A549 (cell line): ENCODE measurements at regions not wholly inside any gene's neighbourhood (a gene's known extent, or its start where the extent isn't known, plus 50 kb on each side); places are given as distances from the start of the nearest gene placed in this dataset.

Experiments used
- ATAC-seq, 2 experiments: fragments of 200-7000 bp in 1 of 2; fragments of >200 bp in 1 of 2; cut with Nextera tagmentation in 1 of 2; cut with Tn5 transposase in 1 of 2; 3 replicates each; pipeline versions ENCODE4 v1.8.0 to v1.9.1; 2018 to 2020; ENCODE audit warnings: mild to moderate bottlenecking in 1 of 2, moderate library complexity in 1 of 2
- CTCF ChIA-PET: fragments of 300-600 bp; sonication (Branson Sonifier 250); formaldehyde crosslinking; extraction: SDS; loops from one replicate; lab custom pipeline; 2021; ENCODE audit warnings: antibody characterized with exemption, inconsistent platforms; lab: Yijun Ruan, JAX
- POLR2A ChIA-PET: fragments of 350-600 bp; formaldehyde crosslinking; extraction: SDS; loops from one replicate; lab custom pipeline; 2021; ENCODE audit warnings: antibody characterized with exemption, inconsistent platforms; lab: Yijun Ruan, JAX
- DNase-seq, 2 experiments: peaks; one replicate each; pipeline versions ENCODE4 v3.0.0 to v3.0.0-alpha.2; 2011 to 2016; ENCODE audit warnings: low read depth in 1 of 2, low spot score in 1 of 2
- FAIRE-seq: peaks from 2 replicates; lab custom pipeline; 2011; peaks lifted over from hg19 to GRCh38; lab: Jason Lieb, UNC
- H3K27ac ChIP-seq, 2 experiments: fragments of >200 bp; sonication (Bioruptor Twin); formaldehyde crosslinking; 3 replicates each; pipeline ENCODE4 v1.5.1; 2016 to 2017
- H3K4me1 ChIP-seq: fragments of >200 bp; sonication (Bioruptor Twin); formaldehyde crosslinking; 3 replicates; pipeline ENCODE4 v1.6.1; 2016
- H3K4me2 ChIP-seq: fragments of >200 bp; sonication (Bioruptor Twin); formaldehyde crosslinking; 3 replicates; pipeline ENCODE4 v1.6.1; 2016
- H3K4me3 ChIP-seq: fragments of >200 bp; sonication (Bioruptor Twin); formaldehyde crosslinking; 3 replicates; pipeline ENCODE4 v1.5.1; 2016
- H3K9me3 ChIP-seq: fragments of >200 bp; sonication (Bioruptor Twin); formaldehyde crosslinking; 3 replicates; pipeline ENCODE4 v1.6.1; 2016
- BHLHE40 ChIP-seq: IDR thresholded peaks from 2 replicates; pipeline ENCODE4 v1.6.1; 2012; ENCODE audit warnings: low read depth, low read length, inconsistent platforms
- CEBPB ChIP-seq, 2 experiments: fragments of >200 bp in 1 of 2; sonication (Bioruptor Twin) in 1 of 2; formaldehyde crosslinking in 1 of 2; IDR thresholded peaks; 2 replicates each; pipeline ENCODE4 v1.6.1; 2012 to 2016
- CTCF ChIP-seq: fragments of >200 bp; sonication (Bioruptor Twin); formaldehyde crosslinking; IDR thresholded peaks from 3 replicates; pipeline ENCODE4 v1.5.1; 2016
- EHF ChIP-seq: fragments of 250-450 bp; sonication (Bioruptor Pico); IDR thresholded peaks from 2 replicates; pipeline ENCODE4 v1.5.0; 2020; ENCODE audit warnings: mild to moderate bottlenecking
- EP300 ChIP-seq, 2 experiments: fragments of >200 bp; sonication (Bioruptor Twin); formaldehyde crosslinking; IDR thresholded peaks; 2 replicates in 1 of 2; 3 replicates in 1 of 2; pipeline ENCODE4 v1.6.1; 2016 to 2017
- FOSB ChIP-seq: fragments of 250-450 bp; sonication (Bioruptor Pico); IDR thresholded peaks from 2 replicates; pipeline ENCODE4 v1.5.0; 2020; ENCODE audit warnings: mild to moderate bottlenecking, moderate library complexity
- HDAC2 ChIP-seq: fragments of 200-600 bp; sonication (generic); IDR thresholded peaks from 2 replicates; pipeline ENCODE4 v1.6.1; 2016
- HOXA7 ChIP-seq: fragments of 250-450 bp; sonication (Bioruptor Pico); IDR thresholded peaks from 2 replicates; pipeline ENCODE4 v1.5.0; 2020; ENCODE audit warnings: mild to moderate bottlenecking, moderate library complexity
- JUN ChIP-seq, 2 experiments: fragments of >200 bp; sonication (Bioruptor Twin); formaldehyde crosslinking; IDR thresholded peaks; 2 replicates in 1 of 2; 3 replicates in 1 of 2; pipeline ENCODE4 v1.6.1; 2016 to 2017
- JUNB ChIP-seq: fragments of >200 bp; sonication (Bioruptor Twin); formaldehyde crosslinking; IDR thresholded peaks from 2 replicates; pipeline ENCODE4 v1.6.1; 2016
- KDM1A ChIP-seq: fragments of 200-600 bp; sonication (generic); IDR thresholded peaks from 2 replicates; pipeline ENCODE4 v1.6.1; 2016; ENCODE audit warnings: low read depth, mild to moderate bottlenecking
- MAZ ChIP-seq: fragments of 150-350 bp; IDR thresholded peaks from 2 replicates; pipeline ENCODE4 v1.6.1; 2014; ENCODE audit warnings: antibody characterized with exemption, low read depth, low read length, borderline replicate concordance
- MYC ChIP-seq: IDR thresholded peaks from 2 replicates; pipeline ENCODE4 v1.6.1; 2012; ENCODE audit warnings: mild to moderate bottlenecking, inconsistent platforms, low read length, improper control_type of control experiment, borderline replicate concordance
- POLR2AphosphoS2 ChIP-seq: conservative IDR thresholded peaks from 2 replicates; pipeline ENCODE4 v1.6.1; 2012; ENCODE audit warnings: low read length, improper control_type of control experiment, inconsistent platforms
- RAD21 ChIP-seq, 2 experiments: fragments of >200 bp in 1 of 2; sonication (Bioruptor Twin) in 1 of 2; formaldehyde crosslinking in 1 of 2; IDR thresholded peaks in 1 of 2; conservative IDR thresholded peaks in 1 of 2; 2 replicates in 1 of 2; 3 replicates in 1 of 2; pipeline ENCODE4 v1.6.1; 2012 to 2018; ENCODE audit warnings: inconsistent platforms in 1 of 2
- RFX5 ChIP-seq: fragments of 450-650 bp; IDR thresholded peaks from 2 replicates; pipeline ENCODE4 v1.7.1; 2014; ENCODE audit warnings: antibody characterized with exemption, mild to moderate bottlenecking, moderate library complexity
- SMC3 ChIP-seq: fragments of >200 bp; sonication (Bioruptor Twin); formaldehyde crosslinking; IDR thresholded peaks from 3 replicates; pipeline ENCODE4 v1.6.1; 2018; ENCODE audit warnings: inconsistent platforms
- SREBF2 ChIP-seq: fragments of 450-650 bp; IDR thresholded peaks from 2 replicates; pipeline ENCODE4 v1.6.1; 2014; ENCODE audit warnings: mild to moderate bottlenecking, moderate library complexity
- TFCP2L1 ChIP-seq: fragments of 250-450 bp; sonication (Bioruptor Pico); IDR thresholded peaks from 2 replicates; pipeline ENCODE4 v1.5.0; 2021; ENCODE audit warnings: mild to moderate bottlenecking
- TP53 ChIP-seq: fragments of 250-450 bp; sonication (Bioruptor Pico); IDR thresholded peaks from 2 replicates; pipeline ENCODE4 v1.5.0; 2021; ENCODE audit warnings: mild to moderate bottlenecking, moderate library complexity
- USF2 ChIP-seq: fragments of 450-650 bp; IDR thresholded peaks from 2 replicates; pipeline ENCODE4 v1.6.1; 2014; ENCODE audit warnings: antibody characterized with exemption
- WGBS: methylation state at CpG from one replicate; pipeline ENCODE4 v1.1.6; 2017; ENCODE audit errors: missing lambda C conversion rate; 5-methylcytosine and 5-hydroxymethylcytosine counted together
- TF ChIP-seq, protein P1 (sequence below): fragments of 200-600 bp; sonication (generic); IDR thresholded peaks from 2 replicates; pipeline ENCODE4 v1.6.1; 2016; ENCODE audit warnings: antibody characterized with exemption, mild to moderate bottlenecking, moderate library complexity
- TF ChIP-seq, protein P2 (sequence below): IDR thresholded peaks from 2 replicates; pipeline ENCODE4 v1.6.1; 2012
- TF ChIP-seq, protein P3 (sequence below): IDR thresholded peaks from 2 replicates; pipeline ENCODE4 v1.6.1; 2012; ENCODE audit warnings: low read depth, borderline replicate concordance

- ChIA-PET POLR2A (no interaction called here), CTCF (no interaction called here)
- FAIRE-seq (no peak), ATAC-seq (no peak), DNase-seq (no peak)
- no peaks in the 10 kb centered on the region for H3K4me1 ChIP-seq
- no peak overlapping the region for H3K4me3 ChIP-seq
- TF ChIP-seq MYC (no peak), BHLHE40 (no peak), POLR2AphosphoS2 (no peak), SMC3 (no peak), EHF (CRISPR knock-in tag) (no peak), HDAC2 (no peak), JUN (IDR thresholded peaks at IDR 0.05) (no peak), SREBF2 (no peak), RAD21 (conservative IDR thresholded peaks at IDR 0.05 in 1 of 2, IDR thresholded peaks at IDR 0.05 in 1 of 2) (no peak), HOXA7 (CRISPR knock-in tag) (no peak), TFCP2L1 (CRISPR knock-in tag) (no peak), JUNB (no peak), EP300 (IDR thresholded peaks at IDR 0.05) (no peak), TP53 (CRISPR knock-in tag) (no peak), USF2 (no peak), CEBPB (IDR thresholded peaks at IDR 0.05) (no peak), CTCF (no peak)
- TF ChIP-seq, protein P1, sequence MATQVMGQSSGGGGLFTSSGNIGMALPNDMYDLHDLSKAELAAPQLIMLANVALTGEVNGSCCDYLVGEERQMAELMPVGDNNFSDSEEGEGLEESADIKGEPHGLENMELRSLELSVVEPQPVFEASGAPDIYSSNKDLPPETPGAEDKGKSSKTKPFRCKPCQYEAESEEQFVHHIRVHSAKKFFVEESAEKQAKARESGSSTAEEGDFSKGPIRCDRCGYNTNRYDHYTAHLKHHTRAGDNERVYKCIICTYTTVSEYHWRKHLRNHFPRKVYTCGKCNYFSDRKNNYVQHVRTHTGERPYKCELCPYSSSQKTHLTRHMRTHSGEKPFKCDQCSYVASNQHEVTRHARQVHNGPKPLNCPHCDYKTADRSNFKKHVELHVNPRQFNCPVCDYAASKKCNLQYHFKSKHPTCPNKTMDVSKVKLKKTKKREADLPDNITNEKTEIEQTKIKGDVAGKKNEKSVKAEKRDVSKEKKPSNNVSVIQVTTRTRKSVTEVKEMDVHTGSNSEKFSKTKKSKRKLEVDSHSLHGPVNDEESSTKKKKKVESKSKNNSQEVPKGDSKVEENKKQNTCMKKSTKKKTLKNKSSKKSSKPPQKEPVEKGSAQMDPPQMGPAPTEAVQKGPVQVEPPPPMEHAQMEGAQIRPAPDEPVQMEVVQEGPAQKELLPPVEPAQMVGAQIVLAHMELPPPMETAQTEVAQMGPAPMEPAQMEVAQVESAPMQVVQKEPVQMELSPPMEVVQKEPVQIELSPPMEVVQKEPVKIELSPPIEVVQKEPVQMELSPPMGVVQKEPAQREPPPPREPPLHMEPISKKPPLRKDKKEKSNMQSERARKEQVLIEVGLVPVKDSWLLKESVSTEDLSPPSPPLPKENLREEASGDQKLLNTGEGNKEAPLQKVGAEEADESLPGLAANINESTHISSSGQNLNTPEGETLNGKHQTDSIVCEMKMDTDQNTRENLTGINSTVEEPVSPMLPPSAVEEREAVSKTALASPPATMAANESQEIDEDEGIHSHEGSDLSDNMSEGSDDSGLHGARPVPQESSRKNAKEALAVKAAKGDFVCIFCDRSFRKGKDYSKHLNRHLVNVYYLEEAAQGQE: no peak
- TF ChIP-seq, protein P2, sequence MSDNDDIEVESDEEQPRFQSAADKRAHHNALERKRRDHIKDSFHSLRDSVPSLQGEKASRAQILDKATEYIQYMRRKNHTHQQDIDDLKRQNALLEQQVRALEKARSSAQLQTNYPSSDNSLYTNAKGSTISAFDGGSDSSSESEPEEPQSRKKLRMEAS: no peak
- TF ChIP-seq, protein P3, sequence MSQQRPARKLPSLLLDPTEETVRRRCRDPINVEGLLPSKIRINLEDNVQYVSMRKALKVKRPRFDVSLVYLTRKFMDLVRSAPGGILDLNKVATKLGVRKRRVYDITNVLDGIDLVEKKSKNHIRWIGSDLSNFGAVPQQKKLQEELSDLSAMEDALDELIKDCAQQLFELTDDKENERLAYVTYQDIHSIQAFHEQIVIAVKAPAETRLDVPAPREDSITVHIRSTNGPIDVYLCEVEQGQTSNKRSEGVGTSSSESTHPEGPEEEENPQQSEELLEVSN: no peak
- WGBS: 6% methylated on average over 1 of the region's 1 CpG
- H3K4me2 ChIP-seq: no peak overlapping the region
- H3K27ac ChIP-seq: no peak overlapping the region
- H3K9me3 ChIP-seq: no peaks in the 10 kb centered on the region
Measured at GRCh38 chr2:167712275-167712674, 535.1 kb downstream of the STK39 start.

DNA sequence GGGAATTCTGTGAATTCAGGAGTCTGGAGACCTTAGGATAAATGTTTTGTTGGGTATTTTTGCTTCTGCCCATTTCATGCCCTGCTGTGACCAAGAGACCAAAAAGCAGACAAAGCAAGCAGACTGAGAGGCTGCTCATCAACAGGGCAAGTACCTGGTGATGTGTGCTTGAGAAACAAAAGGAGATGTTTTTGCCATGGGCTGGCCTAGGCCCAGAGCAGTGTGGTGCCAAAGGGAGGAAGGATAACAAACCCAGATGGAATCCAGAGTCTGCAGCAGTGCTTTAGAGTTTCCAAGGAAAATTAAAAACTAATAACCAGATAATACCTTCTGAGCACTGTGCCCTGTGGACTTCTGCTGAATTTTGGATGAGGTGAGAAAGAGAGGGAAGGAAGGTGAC, 538.4 kb downstream of the STK39 start:
- no peak for DNase-seq
- Histone ChIP-seq H3K9me3 (no peaks in the 10 kb centered on the region), H3K4me2 (no peak overlapping the region), H3K4me1 (no peaks in the 10 kb centered on the region), H3K27ac (no peak overlapping the region), H3K4me3 (no peak overlapping the region)
- ATAC-seq: no peak
- CTCF ChIA-PET: no interaction called here
- POLR2A ChIA-PET: no interaction called here
- no peak for FAIRE-seq
- no peak for TF ChIP-seq RFX5
- no peak for TF ChIP-seq FOSB (CRISPR knock-in tag)
- TF ChIP-seq KDM1A: no peak
- no peak for TF ChIP-seq MAZ
